Mucosa of descending colon (tissue), 3 donors: ENCODE measurements at regions not wholly inside any gene's neighbourhood (a gene's known extent, or its start where the extent isn't known, plus 50 kb on each side); places are given as distances from the start of the nearest gene placed in this dataset.

Experiments
- ATAC-seq: fragments of 200-7000 bp; cut with Tn5 transposase; one replicate; pipeline ENCODE4 v1.9.1; 2020; ENCODE audit warnings: mild to moderate bottlenecking, moderate library complexity
- DNase-seq, 3 donors: peaks; one replicate each; pipeline ENCODE4 v3.0.0-alpha.2; 2020
- H3K36me3 ChIP-seq: fragments of 200-600 bp; one replicate; pipeline ENCODE4 v1.8.0; 2021; ENCODE audit warnings: low read depth, mild to moderate bottlenecking
- H3K4me1 ChIP-seq: fragments of 200-600 bp; one replicate; pipeline ENCODE4 v1.8.0; 2021; ENCODE audit warnings: low read depth, mild to moderate bottlenecking
- H3K4me3 ChIP-seq: fragments of 200-600 bp; one replicate; pipeline ENCODE4 v1.8.0; 2021; ENCODE audit warnings: mild to moderate bottlenecking
- H3K9me3 ChIP-seq: fragments of 200-600 bp; one replicate; pipeline ENCODE4 v1.8.0; 2021; ENCODE audit warnings: mild to moderate bottlenecking
- intact Hi-C, 2 donors: fragments of 100-400 bp; cut with DNase I in 1 of 2; cut with micrococcal nuclease in 1 of 2; formaldehyde crosslinking; loops; one replicate each; pipeline versions ENCODE4 v1.11.0 to v1.11.1; 2022; cut with DNase I, micrococcal nuclease
- TF ChIP-seq, protein P1 (sequence below): fragments of 200-600 bp; IDR thresholded peaks from one replicate; pipeline ENCODE4 v1.8.0; 2022; ENCODE audit warnings: antibody characterized with exemption, mild to moderate bottlenecking
- donor health status: DM: no; HTN: no; CAD: no; lungs with moderate emphysema.
- donor health status: DM: no; HTN: no; CAD: no.
- donor health status: DM: no; HTN: yes; CAD: no.

DNA sequence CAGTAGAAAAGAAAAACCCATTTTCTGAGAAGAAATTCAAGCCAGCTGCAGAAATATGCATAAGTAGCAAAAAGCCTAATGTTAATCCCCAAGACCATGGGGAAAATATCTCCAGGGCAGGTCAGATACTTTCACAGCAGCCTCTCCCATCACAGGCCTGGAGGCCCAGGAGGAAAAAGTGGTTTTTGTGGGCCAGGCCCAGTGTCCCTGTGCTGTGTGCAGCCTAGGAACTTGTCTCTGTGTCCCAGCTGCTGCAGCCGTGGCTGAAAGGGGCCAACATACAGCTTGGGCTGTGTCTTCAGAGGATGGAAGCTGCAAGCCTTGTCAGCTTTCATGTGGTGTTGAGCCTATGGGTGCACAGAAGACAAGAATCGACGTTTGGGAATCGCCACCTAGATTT lies 581.0 kb downstream of the C4orf33 start:
- no peak for ATAC-seq
- no peaks in the 10 kb centered on the region for H3K36me3 ChIP-seq
- H3K9me3 ChIP-seq: no peaks in the 10 kb centered on the region
- DNase-seq: peak in 1 of 3 donors; percentile 17
- no peaks in the 10 kb centered on the region for H3K4me1 ChIP-seq
- H3K4me3 ChIP-seq: no peak overlapping the region
- TF ChIP-seq, protein P1, sequence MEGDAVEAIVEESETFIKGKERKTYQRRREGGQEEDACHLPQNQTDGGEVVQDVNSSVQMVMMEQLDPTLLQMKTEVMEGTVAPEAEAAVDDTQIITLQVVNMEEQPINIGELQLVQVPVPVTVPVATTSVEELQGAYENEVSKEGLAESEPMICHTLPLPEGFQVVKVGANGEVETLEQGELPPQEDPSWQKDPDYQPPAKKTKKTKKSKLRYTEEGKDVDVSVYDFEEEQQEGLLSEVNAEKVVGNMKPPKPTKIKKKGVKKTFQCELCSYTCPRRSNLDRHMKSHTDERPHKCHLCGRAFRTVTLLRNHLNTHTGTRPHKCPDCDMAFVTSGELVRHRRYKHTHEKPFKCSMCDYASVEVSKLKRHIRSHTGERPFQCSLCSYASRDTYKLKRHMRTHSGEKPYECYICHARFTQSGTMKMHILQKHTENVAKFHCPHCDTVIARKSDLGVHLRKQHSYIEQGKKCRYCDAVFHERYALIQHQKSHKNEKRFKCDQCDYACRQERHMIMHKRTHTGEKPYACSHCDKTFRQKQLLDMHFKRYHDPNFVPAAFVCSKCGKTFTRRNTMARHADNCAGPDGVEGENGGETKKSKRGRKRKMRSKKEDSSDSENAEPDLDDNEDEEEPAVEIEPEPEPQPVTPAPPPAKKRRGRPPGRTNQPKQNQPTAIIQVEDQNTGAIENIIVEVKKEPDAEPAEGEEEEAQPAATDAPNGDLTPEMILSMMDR: no peak
- intact Hi-C loops: no loop called here

DNA sequence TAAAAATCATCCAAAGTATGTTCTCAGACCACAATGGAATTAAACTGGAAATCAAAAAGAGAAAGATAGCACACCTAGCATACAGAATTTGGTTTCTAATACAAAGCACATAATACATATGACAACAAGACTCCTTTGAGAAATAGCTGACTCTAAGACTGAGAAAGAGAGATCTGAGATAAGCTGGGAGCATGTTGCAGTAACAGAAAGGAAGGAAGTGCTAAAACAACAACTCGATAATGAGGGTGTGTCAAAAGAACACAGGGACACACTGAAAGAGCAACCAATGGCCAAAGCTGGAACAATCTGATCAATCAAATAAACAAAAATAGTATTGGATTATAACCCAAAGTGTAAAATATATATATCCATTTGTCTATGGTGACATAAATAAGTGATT lies 586.6 kb downstream of the C4orf33 start:
- intact Hi-C loops: no loop called here
- no peak overlapping the region for H3K4me3 ChIP-seq
- ATAC-seq: no peak

DNA sequence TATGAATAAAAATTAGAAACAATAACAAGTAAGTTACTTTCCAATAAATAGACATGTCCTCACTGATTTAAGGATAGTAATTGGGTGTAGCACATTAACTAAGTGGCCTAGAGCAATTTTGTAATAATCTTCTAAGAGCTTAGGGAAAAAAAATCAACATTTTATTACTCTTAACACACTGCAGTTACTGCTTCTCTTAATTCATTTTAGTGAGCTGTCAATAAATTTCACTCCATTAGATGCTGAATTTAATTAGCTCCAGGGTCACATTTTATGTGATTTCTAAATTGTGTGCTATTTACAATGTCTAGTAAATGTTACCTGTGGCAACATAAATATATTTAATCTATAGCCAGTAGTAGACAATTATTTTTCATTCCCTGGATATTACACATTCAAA lies 612.0 kb downstream of the C4orf33 start:
- intact Hi-C loops: no loop called here
- no peaks in the 10 kb centered on the region for H3K36me3 ChIP-seq
- H3K9me3 ChIP-seq: no peaks in the 10 kb centered on the region
- no peaks in the 10 kb centered on the region for H3K4me1 ChIP-seq
- ATAC-seq (no peak), DNase-seq (no peak)
- H3K4me3 ChIP-seq: no peak overlapping the region
- TF ChIP-seq, protein P1: no peak

More for the DNA sequence above, 586.6 kb downstream of the C4orf33 start:
- Histone ChIP-seq H3K4me1 (no peaks in the 10 kb centered on the region), H3K9me3 (no peaks in the 10 kb centered on the region), H3K36me3 (no peaks in the 10 kb centered on the region)
- TF ChIP-seq, protein P1: no peak
- DNase-seq: no peak

DNA sequence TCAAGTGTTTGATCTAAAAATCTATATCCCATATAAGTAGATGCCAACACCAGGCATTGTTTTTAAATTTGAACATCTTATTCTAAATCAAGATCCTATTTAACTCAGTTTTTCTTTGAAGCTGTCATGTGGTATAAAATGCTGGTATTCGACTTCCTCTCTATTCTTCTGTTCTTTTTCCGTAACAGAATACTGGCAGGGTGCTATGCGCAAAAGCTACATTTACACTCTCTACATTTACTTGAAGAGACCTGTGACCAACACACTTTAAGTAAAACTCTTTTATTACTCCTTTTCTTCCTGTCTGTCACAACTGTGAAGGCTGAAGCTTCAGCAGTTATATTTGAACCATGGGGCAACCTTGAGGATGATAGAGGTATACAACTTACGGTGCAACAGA lies 612.8 kb downstream of the C4orf33 start:
- intact Hi-C loops: no loop called here
- TF ChIP-seq, protein P1: no peak
- Histone ChIP-seq H3K36me3 (no peaks in the 10 kb centered on the region), H3K4me1 (no peaks in the 10 kb centered on the region), H3K4me3 (no peak overlapping the region), H3K9me3 (no peaks in the 10 kb centered on the region)
- no peak for DNase-seq
- no peak for ATAC-seq

DNA sequence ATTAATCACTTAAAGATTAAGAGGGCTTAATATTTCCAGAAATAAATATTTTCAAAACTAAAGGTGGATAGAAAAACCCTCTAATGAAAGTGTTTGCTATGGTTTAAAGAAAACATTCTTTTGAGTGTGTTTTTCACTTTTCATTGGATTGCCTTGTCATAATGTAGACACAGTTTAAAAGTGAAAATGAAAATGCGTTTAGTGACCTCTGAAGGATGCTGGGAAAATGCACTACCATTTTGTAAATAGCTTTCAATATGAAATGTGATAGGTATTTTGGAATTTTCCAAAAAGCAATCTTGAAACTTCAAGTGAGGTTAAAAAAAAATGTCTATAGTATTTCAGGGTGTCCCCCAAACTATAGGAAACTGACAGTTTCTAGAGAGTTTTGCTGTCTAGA lies 642.2 kb downstream of the C4orf33 start:
- H3K4me1 ChIP-seq: no peaks in the 10 kb centered on the region
- no peak overlapping the region for H3K4me3 ChIP-seq
- no peaks in the 10 kb centered on the region for H3K9me3 ChIP-seq
- DNase-seq: no peak
- TF ChIP-seq, protein P1: no peak
- intact Hi-C loops: no loop called here
- no peak for ATAC-seq
- no peaks in the 10 kb centered on the region for H3K36me3 ChIP-seq

DNA sequence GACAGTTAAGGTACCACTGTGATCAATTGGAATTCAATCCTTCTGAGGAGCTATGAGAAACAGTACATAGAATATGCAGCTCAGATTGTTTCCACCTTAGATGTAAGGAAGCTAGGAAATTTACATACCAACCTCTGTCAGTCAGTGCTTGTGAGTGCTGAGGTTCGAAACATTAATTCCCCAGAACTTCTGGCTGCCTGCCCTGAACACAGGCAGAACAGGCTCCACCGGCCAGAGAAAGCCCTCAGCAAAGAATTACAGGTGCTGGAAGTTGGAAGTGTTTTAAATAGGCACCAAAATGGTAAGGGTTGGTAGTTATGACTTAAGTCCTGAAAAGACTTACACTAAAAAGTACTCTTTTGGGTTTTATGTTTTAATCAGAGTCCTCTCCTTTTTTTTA lies 651.8 kb downstream of the C4orf33 start:
- Histone ChIP-seq H3K4me3 (no peak overlapping the region), H3K9me3 (no peaks in the 10 kb centered on the region), H3K4me1 (no peaks in the 10 kb centered on the region), H3K36me3 (no peaks in the 10 kb centered on the region)
- ATAC-seq: no peak
- intact Hi-C loops: no loop called here
- TF ChIP-seq, protein P1: no peak
- no peak for DNase-seq
